IMR-90 (cell line): ENCODE measurements at regions not wholly inside any gene's neighbourhood (a gene's known extent, or its start where the extent isn't known, plus 50 kb on each side); places are given as distances from the start of the nearest gene placed in this dataset.

Source experiments
- ATAC-seq: fragments of 200-7000 bp; cut with Tn5 transposase; 2 replicates; pipeline ENCODE4 v1.9.1; 2020; ENCODE audit warnings: low read depth, mild to moderate bottlenecking, moderate library complexity
- BruUV-seq: library from RNA; stranded (reverse); fragments of 400-500 nt; replicated peaks from 2 replicates; lab custom pipeline; 2021; lab: Mats Ljungman, UMichigan
- CTCF ChIA-PET: fragments of 300-600 bp; formaldehyde crosslinking; extraction: SDS; loops from one replicate; lab custom pipeline; 2021; ENCODE audit warnings: antibody characterized with exemption; lab: Yijun Ruan, JAX
- POLR2A ChIA-PET: fragments of 300-600 bp; sonication (Branson Sonifier 250); formaldehyde crosslinking; loops from one replicate; lab custom pipeline; 2022; ENCODE audit warnings: antibody characterized with exemption; ENCODE audit not compliant: unreplicated experiment; lab: Charles Lee
- DNase-seq: peaks from one replicate; pipeline ENCODE4 v3.0.0; 2013
- H2AFZ ChIP-seq: replicated peaks from 2 replicates; pipeline ENCODE3; 2013; ENCODE audit warnings: low read length, mild to moderate bottlenecking; ENCODE audit not compliant: poor library complexity
- H2AK5ac ChIP-seq: 2 replicates; pipeline ENCODE4 v1.6.1; 2013; ENCODE audit warnings: low read depth, low read length, inconsistent platforms
- H2AK9ac ChIP-seq: replicated peaks from 2 replicates; pipeline ENCODE3; 2013; ENCODE audit warnings: mild to moderate bottlenecking, low read depth, low read length, moderate library complexity; ENCODE audit not compliant: poor library complexity
- H2BK120ac ChIP-seq: 2 replicates; pipeline ENCODE4 v1.6.1; 2013; ENCODE audit warnings: low read depth, low read length, inconsistent platforms
- H2BK15ac ChIP-seq: 3 replicates; pipeline ENCODE4 v1.6.1; 2013; ENCODE audit warnings: low read depth, low read length, inconsistent platforms
- H2BK20ac ChIP-seq: 2 replicates; pipeline ENCODE4 v1.6.1; 2013; ENCODE audit warnings: low read depth, mild to moderate bottlenecking, inconsistent platforms, low read length, moderate library complexity
- H2BK5ac ChIP-seq: 2 replicates; pipeline ENCODE4 v1.6.1; 2013; ENCODE audit warnings: mild to moderate bottlenecking, low read depth, low read length, inconsistent platforms; ENCODE audit not compliant: poor library complexity, severe bottlenecking
- H3K14ac ChIP-seq: replicated peaks from 2 replicates; pipeline ENCODE4 v1.6.1; 2013; ENCODE audit warnings: low read depth, low read length, inconsistent platforms
- H3K18ac ChIP-seq: 2 replicates; pipeline ENCODE4 v1.6.1; 2013; ENCODE audit warnings: low read depth, low read length, control low read depth
- H3K23ac ChIP-seq: 2 replicates; pipeline ENCODE4 v1.6.1; 2013; ENCODE audit warnings: low read depth, low read length, inconsistent platforms
- H3K27ac ChIP-seq: 2 replicates; pipeline ENCODE4 v1.5.1; 2013; ENCODE audit warnings: mild to moderate bottlenecking, control low read depth, low read length; ENCODE audit not compliant: insufficient read depth
- H3K27me3 ChIP-seq: 2 replicates; pipeline ENCODE4 v1.6.1; 2013; ENCODE audit warnings: low read length; ENCODE audit not compliant: control insufficient read depth, insufficient read depth
- H3K36me3 ChIP-seq: 2 replicates; pipeline ENCODE4 v1.6.1; 2013; ENCODE audit warnings: low read length, mixed read lengths; ENCODE audit not compliant: control insufficient read depth, insufficient read depth
- H3K4ac ChIP-seq: 2 replicates; pipeline ENCODE4 v1.6.1; 2013; ENCODE audit warnings: low read depth, low read length, inconsistent platforms
- H3K4me1 ChIP-seq: 2 replicates; pipeline ENCODE4 v1.6.1; 2013; ENCODE audit warnings: low read length, mixed read lengths; ENCODE audit not compliant: control insufficient read depth, insufficient read depth
- H3K4me2 ChIP-seq: 2 replicates; pipeline ENCODE4 v1.6.1; 2013; ENCODE audit warnings: low read depth, mild to moderate bottlenecking, control low read depth, low read length, moderate library complexity
- H3K4me3 ChIP-seq: 2 replicates; pipeline ENCODE4 v1.5.1; 2013; ENCODE audit warnings: low read depth, mild to moderate bottlenecking, control low read depth, low read length, moderate library complexity; ENCODE audit not compliant: insufficient read depth
- H3K56ac ChIP-seq: 2 replicates; pipeline ENCODE4 v1.6.1; 2013; ENCODE audit warnings: low read length, inconsistent platforms; ENCODE audit not compliant: insufficient read depth; ENCODE audit errors: extremely low read depth
- H3K79me1 ChIP-seq, 2 experiments: 2 replicates each; pipeline ENCODE4 v1.6.1; 2013; ENCODE audit warnings: low read length in 2 of 2, inconsistent platforms in 1 of 2, low read depth in 1 of 2
- H3K9ac ChIP-seq: 2 replicates; pipeline ENCODE4 v1.6.1; 2013; ENCODE audit warnings: low read depth, low read length, control low read depth
- H3K9me1 ChIP-seq: 2 replicates; pipeline ENCODE4 v1.6.1; 2013; ENCODE audit warnings: low read length, inconsistent platforms; ENCODE audit not compliant: insufficient read depth
- H3K9me3 ChIP-seq: 2 replicates; pipeline ENCODE4 v1.6.1; 2013; ENCODE audit warnings: low read length; ENCODE audit not compliant: control insufficient read depth, insufficient read depth
- H4K20me1 ChIP-seq: 2 replicates; pipeline ENCODE4 v1.6.1; 2013; ENCODE audit warnings: low read length, inconsistent platforms; ENCODE audit not compliant: insufficient read depth
- H4K5ac ChIP-seq: 2 replicates; pipeline ENCODE4 v1.6.1; 2013; ENCODE audit warnings: mild to moderate bottlenecking, low read depth, low read length, control low read depth
- H4K8ac ChIP-seq, 2 experiments: 2 replicates each; pipeline ENCODE4 v1.6.1; 2013; ENCODE audit warnings: low read depth in 2 of 2, low read length in 2 of 2, control low read depth in 1 of 2, inconsistent platforms in 1 of 2
- H4K91ac ChIP-seq: 2 replicates; pipeline ENCODE4 v1.6.1; 2013; ENCODE audit warnings: low read depth, low read length, inconsistent platforms; ENCODE audit not compliant: insufficient read depth
- CHD1 ChIP-seq: IDR thresholded peaks from 2 replicates; pipeline ENCODE4 v1.6.1; 2012; ENCODE audit warnings: low read depth, low read length, improper control_type of control experiment
- ELK1 ChIP-seq: fragments of 150-350 bp; IDR thresholded peaks from 2 replicates; pipeline ENCODE4 v1.6.1; 2016; ENCODE audit warnings: low read depth, mild to moderate bottlenecking, low read length, moderate library complexity, borderline replicate concordance
- FOS ChIP-seq: fragments of 150-350 bp; IDR thresholded peaks from 2 replicates; pipeline ENCODE4 v1.6.1; 2016; ENCODE audit warnings: low read depth, low read length
- MXI1 ChIP-seq: IDR thresholded peaks from 2 replicates; pipeline ENCODE4 v1.6.1; 2012; ENCODE audit warnings: low read depth, mild to moderate bottlenecking, low read length, moderate library complexity, borderline replicate concordance
- NFE2L2 ChIP-seq: fragments of 150-350 bp; IDR thresholded peaks from 2 replicates; pipeline ENCODE4 v1.6.1; 2016; ENCODE audit warnings: low read depth, mild to moderate bottlenecking, low read length
- RAD21 ChIP-seq: IDR thresholded peaks from 2 replicates; pipeline ENCODE4 v1.6.1; 2012; ENCODE audit warnings: low read length, improper control_type of control experiment
- RFX5 ChIP-seq: IDR thresholded peaks from 2 replicates; pipeline ENCODE4 v1.8.0; 2012; ENCODE audit warnings: low read depth, mild to moderate bottlenecking, low read length, moderate library complexity
- SMC3 ChIP-seq: fragments of 150-350 bp; IDR thresholded peaks from 2 replicates; pipeline ENCODE4 v1.6.1; 2016; ENCODE audit warnings: low read depth, mild to moderate bottlenecking, antibody characterized with exemption, low read length, moderate library complexity
- USF2 ChIP-seq: fragments of 150-350 bp; IDR thresholded peaks from 2 replicates; pipeline ENCODE4 v1.6.1; 2017; ENCODE audit warnings: mild to moderate bottlenecking, antibody characterized with exemption, low read length, low read depth
- WGBS, 2 experiments: methylation state at CpG; one replicate each; pipeline versions ENCODE4 v1.1.5 to v1.1.7; 2013; ENCODE audit warnings: missing lambda C conversion rate in 2 of 2; ENCODE audit not compliant: insufficient read length in 1 of 2; ENCODE audit errors: extremely low coverage in 2 of 2; 5-methylcytosine and 5-hydroxymethylcytosine counted together
- dilution Hi-C: fragments of 300-500 bp; cut with HindIII; formaldehyde crosslinking; loops from one replicate; pipeline ENCODE4 v1.14.3; 2018; ENCODE audit warnings: low sequenced_read_pairs; ENCODE audit not compliant: unreplicated experiment
- in situ Hi-C: fragments of 300-500 bp; cut with MboI; formaldehyde crosslinking; loops from 3 replicates; pipeline ENCODE4 v1.14.3; 2019; ENCODE audit warnings: low sequenced_read_pairs, inconsistent platforms, mixed read lengths
- intact Hi-C: fragments of 100-400 bp; cut with micrococcal nuclease; formaldehyde crosslinking; loops from 2 replicates; pipeline ENCODE4 v1.10.0; 2022

GRCh38 chr5:135234242-135234641 is 164.8 kb downstream of the MACROH2A1 start:
- in situ Hi-C loops (no loop called here), intact Hi-C loops (no loop called here), dilution Hi-C loops (no loop called here)
- H4K5ac ChIP-seq, result no peak overlapping the region
- no peak overlapping the region for H3K14ac ChIP-seq
- ChIA-PET CTCF (no interaction called here), POLR2A (no interaction called here)
- no TSS peak for BruUV-seq
- H2AK9ac ChIP-seq, result no peak overlapping the region
- no peaks in the 10 kb centered on the region for H3K36me3 ChIP-seq
- no peaks in the 10 kb centered on the region for H4K20me1 ChIP-seq
- H2BK20ac ChIP-seq, result peak overlapping the region; percentile 33; the same call in 1 of the 2 replicates
- no peak overlapping the region for H3K56ac ChIP-seq
- ATAC-seq (no peak), DNase-seq (no peak)
- H4K91ac ChIP-seq, result no peak overlapping the region
- peaks cover 20% of the 10 kb centered on the region for H3K4me1 ChIP-seq
- H2AK5ac ChIP-seq, result peak overlapping the region; percentile 11; the same call in 1 of the 2 replicates
- no peak overlapping the region for H4K8ac ChIP-seq
- no peak overlapping the region for H3K18ac ChIP-seq
- no peak overlapping the region for H3K27ac ChIP-seq
- H3K4ac ChIP-seq, result no peak overlapping the region
- WGBS, 2 experiments, result 96% methylated on average over 12 of the region's 12 CpGs; no CpG with 5 or more reads in 1 of the 2 experiments
- no peak overlapping the region for H3K9ac ChIP-seq
- peak overlapping the region; percentile 24; the same call in 1 of the 3 replicates for H2BK15ac ChIP-seq
- H3K79me1 ChIP-seq, result no peaks in the 10 kb centered on the region; a peak in 1 of 4 replicates
- no peak overlapping the region for H3K23ac ChIP-seq
- H2BK5ac ChIP-seq, result no peak overlapping the region
- H3K9me3 ChIP-seq, result no peaks in the 10 kb centered on the region; the same call in 1 of the 2 replicates
- no peak overlapping the region for H2AFZ ChIP-seq
- H3K4me2 ChIP-seq, result no peak overlapping the region
- H2BK120ac ChIP-seq, result peak overlapping the region; percentile 17; the same call in 1 of the 2 replicates
- H3K27me3 ChIP-seq, result peaks cover 2% of the 10 kb centered on the region; the same call in 1 of the 2 replicates
- H3K4me3 ChIP-seq, result no peak overlapping the region
- peaks cover 2% of the 10 kb centered on the region; the same call in 1 of the 2 replicates for H3K9me1 ChIP-seq
- TF ChIP-seq USF2 (no peak), NFE2L2 (no peak), CHD1 (no peak), ELK1 (no peak), RFX5 (no peak), RAD21 (no peak), MXI1 (no peak), FOS (no peak), SMC3 (no peak)
